SW 1271 (cell line): ENCODE measurements at regions not wholly inside any gene's neighbourhood (a gene's known extent, or its start where the extent isn't known, plus 50 kb on each side); places are given as distances from the start of the nearest gene placed in this dataset.
"Not testable (repeated sequence)": the region's sequence is repeated elsewhere in the genome, so short reads cannot be mapped to it uniquely, and the experiment has no call there.

Source experiments
- DNase-seq, 2 experiments: peaks; one replicate each; lab custom pipeline; 2025; lab: John Stamatoyannopoulos, UW

- DNase-seq, result no peak
Observed at GRCh38 chr7:94706996-94707740, 51.2 kb upstream of the SGCE start.

GRCh38 chr7:94710256-94710655 lies 54.3 kb upstream of the SGCE start:
- DNase-seq, result no peak

- not testable (repeated sequence) for DNase-seq
Observed at GRCh38 chr7:94722360-94722759, 66.4 kb upstream of the SGCE start.

GRCh38 chr7:94728893-94729292 lies 73.0 kb upstream of the SGCE start:
- not testable (repeated sequence) for DNase-seq

GRCh38 chr7:94738071-94738470 lies 82.1 kb upstream of the SGCE start:
- DNase-seq, result no peak

GRCh38 chr7:94739180-94739579 lies 83.2 kb upstream of the SGCE start:
- no peak for DNase-seq

- DNase-seq, result no peak
Observed at GRCh38 chr7:94740509-94740908, 84.6 kb upstream of the SGCE start.

GRCh38 chr7:94741179-94741578 lies 85.2 kb upstream of the SGCE start:
- DNase-seq, result no peak

- no peak for DNase-seq
Observed at GRCh38 chr7:94748376-94748775, 92.4 kb upstream of the SGCE start.

GRCh38 chr7:94760446-94761100 lies 104.6 kb upstream of the SGCE start:
- DNase-seq, result no peak

GRCh38 chr7:94761451-94761850 lies 105.5 kb upstream of the SGCE start:
- no peak for DNase-seq

GRCh38 chr7:94763268-94763667 lies 107.3 kb upstream of the SGCE start:
- DNase-seq, result no peak

GRCh38 chr7:94769724-94770123 lies 113.8 kb upstream of the SGCE start:
- no peak for DNase-seq

- no peak for DNase-seq
Observed at GRCh38 chr7:94778711-94779459, 123.0 kb upstream of the SGCE start.

GRCh38 chr7:94779861-94780260 lies 123.9 kb upstream of the SGCE start:
- no peak for DNase-seq

GRCh38 chr7:94781236-94781635 lies 125.3 kb upstream of the SGCE start:
- no peak for DNase-seq

GRCh38 chr7:94782777-94783176 lies 124.6 kb upstream of the PPP1R9A start:
- DNase-seq, result no peak

- no peak for DNase-seq
Observed at GRCh38 chr7:94787285-94787684, 120.1 kb upstream of the PPP1R9A start.

- DNase-seq, result not testable (repeated sequence)
Observed at GRCh38 chr7:94788378-94788777, 119.0 kb upstream of the PPP1R9A start.

- no peak for DNase-seq
Observed at GRCh38 chr7:94792241-94792640, 115.2 kb upstream of the PPP1R9A start.

- not testable (repeated sequence) for DNase-seq
Observed at GRCh38 chr7:94797404-94797803, 110.0 kb upstream of the PPP1R9A start.

GRCh38 chr7:94803821-94804220 lies 103.6 kb upstream of the PPP1R9A start:
- DNase-seq, result no peak

- peak in 1 of 2 experiments; percentile 12 for DNase-seq
Observed at GRCh38 chr7:94808673-94809072, 98.7 kb upstream of the PPP1R9A start.
